WTC11 (cell line): ENCODE measurements at regions not wholly inside any gene's neighbourhood (a gene's known extent, or its start where the extent isn't known, plus 50 kb on each side); places are given as distances from the start of the nearest gene placed in this dataset.

ENCODE experiments used
- ATF1 ChIP-seq: sonication (generic); formaldehyde crosslinking; IDR thresholded peaks from 2 replicates; pipeline ENCODE4 v1.8.1; 2023; ENCODE audit warnings: mild to moderate bottlenecking, moderate library complexity, missing genetic modification reagents
- CREB1 ChIP-seq: sonication (generic); formaldehyde crosslinking; IDR thresholded peaks from 2 replicates; pipeline ENCODE4 v1.8.0; 2023; ENCODE audit warnings: mild to moderate bottlenecking, missing genetic modification reagents
- IRF2 ChIP-seq: sonication (generic); formaldehyde crosslinking; IDR thresholded peaks from 2 replicates; pipeline ENCODE4 v1.8.0; 2022; ENCODE audit warnings: low read depth, missing genetic modification reagents, borderline replicate concordance
- SP1 ChIP-seq: sonication (generic); formaldehyde crosslinking; conservative IDR thresholded peaks from 2 replicates; pipeline ENCODE4 v1.8.1; 2022; ENCODE audit warnings: missing genetic modification reagents
- ZNF121 ChIP-seq: sonication (generic); formaldehyde crosslinking; IDR thresholded peaks from 2 replicates; pipeline ENCODE4 v1.8.0; 2023; ENCODE audit warnings: missing genetic modification reagents
- ZNF416 ChIP-seq: fragments of 250-450 bp; sonication (Bioruptor Pico); IDR thresholded peaks from 2 replicates; pipeline ENCODE4 v1.9.0; 2021; ENCODE audit warnings: mild to moderate bottlenecking, inconsistent platforms
- TF ChIP-seq, protein P1 (sequence below): sonication (generic); formaldehyde crosslinking; IDR thresholded peaks from 2 replicates; pipeline ENCODE4 v1.8.0; 2022; ENCODE audit warnings: mild to moderate bottlenecking, missing genetic modification reagents
- TF ChIP-seq, protein P2 (sequence below): fragments of 200-600 bp; IDR thresholded peaks from 2 replicates; pipeline ENCODE4 v1.8.0; 2022; ENCODE audit warnings: antibody characterized with exemption
- TF ChIP-seq, protein P3 (sequence below): sonication (generic); formaldehyde crosslinking; IDR thresholded peaks from 2 replicates; pipeline ENCODE4 v1.8.0; 2022; ENCODE audit warnings: mild to moderate bottlenecking, missing genetic modification reagents
- TF ChIP-seq, protein P4 (sequence below): sonication (generic); formaldehyde crosslinking; IDR thresholded peaks from 2 replicates; pipeline ENCODE4 v1.8.0; 2022; ENCODE audit warnings: mild to moderate bottlenecking, missing genetic modification reagents
- TF ChIP-seq, protein P5 (sequence below): sonication (generic); formaldehyde crosslinking; IDR thresholded peaks from 2 replicates; pipeline ENCODE4 v1.8.1; 2023; ENCODE audit warnings: mild to moderate bottlenecking, moderate library complexity, missing genetic modification reagents
- TF ChIP-seq, protein P6 (sequence below): sonication (generic); formaldehyde crosslinking; IDR thresholded peaks from 2 replicates; pipeline ENCODE4 v1.8.0; 2023; ENCODE audit warnings: mild to moderate bottlenecking, missing genetic modification reagents
- TF ChIP-seq, protein P7 (sequence below): fragments of 250-450 bp; sonication (Bioruptor Pico); IDR thresholded peaks from 2 replicates; pipeline ENCODE4 v2.1.2; 2022; ENCODE audit warnings: mild to moderate bottlenecking, moderate library complexity

DNA sequence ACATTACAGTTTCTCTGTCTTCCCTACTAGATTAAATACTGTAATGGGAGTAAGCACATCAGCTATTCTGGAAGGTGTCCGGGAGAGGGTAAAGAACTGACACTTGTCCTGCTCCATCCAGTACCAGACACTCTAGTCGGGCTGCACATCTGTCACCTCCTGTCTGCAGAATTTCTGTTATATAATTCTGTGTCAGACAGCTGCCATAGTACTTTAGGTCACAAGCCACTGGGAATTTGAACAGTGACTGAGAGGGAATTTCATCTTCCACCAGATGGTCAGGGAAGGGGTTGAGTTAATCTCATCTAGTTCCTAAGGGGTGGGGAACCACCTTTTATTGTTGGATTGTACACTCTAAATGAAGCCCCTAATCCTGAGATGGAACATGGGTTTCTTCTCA lies 58.6 kb upstream of the NUDT7 start:
- TF ChIP-seq CREB1 (CRISPR knock-in tag) (no peak), ZNF416 (no peak), IRF2 (no peak), SP1 (CRISPR knock-in tag) (no peak), ZNF121 (no peak), ATF1 (no peak)
- TF ChIP-seq, protein P1, sequence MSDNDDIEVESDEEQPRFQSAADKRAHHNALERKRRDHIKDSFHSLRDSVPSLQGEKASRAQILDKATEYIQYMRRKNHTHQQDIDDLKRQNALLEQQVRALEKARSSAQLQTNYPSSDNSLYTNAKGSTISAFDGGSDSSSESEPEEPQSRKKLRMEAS (CRISPR knock-in tag): no peak
- TF ChIP-seq, protein P2, sequence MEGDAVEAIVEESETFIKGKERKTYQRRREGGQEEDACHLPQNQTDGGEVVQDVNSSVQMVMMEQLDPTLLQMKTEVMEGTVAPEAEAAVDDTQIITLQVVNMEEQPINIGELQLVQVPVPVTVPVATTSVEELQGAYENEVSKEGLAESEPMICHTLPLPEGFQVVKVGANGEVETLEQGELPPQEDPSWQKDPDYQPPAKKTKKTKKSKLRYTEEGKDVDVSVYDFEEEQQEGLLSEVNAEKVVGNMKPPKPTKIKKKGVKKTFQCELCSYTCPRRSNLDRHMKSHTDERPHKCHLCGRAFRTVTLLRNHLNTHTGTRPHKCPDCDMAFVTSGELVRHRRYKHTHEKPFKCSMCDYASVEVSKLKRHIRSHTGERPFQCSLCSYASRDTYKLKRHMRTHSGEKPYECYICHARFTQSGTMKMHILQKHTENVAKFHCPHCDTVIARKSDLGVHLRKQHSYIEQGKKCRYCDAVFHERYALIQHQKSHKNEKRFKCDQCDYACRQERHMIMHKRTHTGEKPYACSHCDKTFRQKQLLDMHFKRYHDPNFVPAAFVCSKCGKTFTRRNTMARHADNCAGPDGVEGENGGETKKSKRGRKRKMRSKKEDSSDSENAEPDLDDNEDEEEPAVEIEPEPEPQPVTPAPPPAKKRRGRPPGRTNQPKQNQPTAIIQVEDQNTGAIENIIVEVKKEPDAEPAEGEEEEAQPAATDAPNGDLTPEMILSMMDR: no peak
- TF ChIP-seq, protein P3, sequence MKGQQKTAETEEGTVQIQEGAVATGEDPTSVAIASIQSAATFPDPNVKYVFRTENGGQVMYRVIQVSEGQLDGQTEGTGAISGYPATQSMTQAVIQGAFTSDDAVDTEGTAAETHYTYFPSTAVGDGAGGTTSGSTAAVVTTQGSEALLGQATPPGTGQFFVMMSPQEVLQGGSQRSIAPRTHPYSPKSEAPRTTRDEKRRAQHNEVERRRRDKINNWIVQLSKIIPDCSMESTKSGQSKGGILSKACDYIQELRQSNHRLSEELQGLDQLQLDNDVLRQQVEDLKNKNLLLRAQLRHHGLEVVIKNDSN (CRISPR knock-in tag): no peak
- TF ChIP-seq, protein P4, sequence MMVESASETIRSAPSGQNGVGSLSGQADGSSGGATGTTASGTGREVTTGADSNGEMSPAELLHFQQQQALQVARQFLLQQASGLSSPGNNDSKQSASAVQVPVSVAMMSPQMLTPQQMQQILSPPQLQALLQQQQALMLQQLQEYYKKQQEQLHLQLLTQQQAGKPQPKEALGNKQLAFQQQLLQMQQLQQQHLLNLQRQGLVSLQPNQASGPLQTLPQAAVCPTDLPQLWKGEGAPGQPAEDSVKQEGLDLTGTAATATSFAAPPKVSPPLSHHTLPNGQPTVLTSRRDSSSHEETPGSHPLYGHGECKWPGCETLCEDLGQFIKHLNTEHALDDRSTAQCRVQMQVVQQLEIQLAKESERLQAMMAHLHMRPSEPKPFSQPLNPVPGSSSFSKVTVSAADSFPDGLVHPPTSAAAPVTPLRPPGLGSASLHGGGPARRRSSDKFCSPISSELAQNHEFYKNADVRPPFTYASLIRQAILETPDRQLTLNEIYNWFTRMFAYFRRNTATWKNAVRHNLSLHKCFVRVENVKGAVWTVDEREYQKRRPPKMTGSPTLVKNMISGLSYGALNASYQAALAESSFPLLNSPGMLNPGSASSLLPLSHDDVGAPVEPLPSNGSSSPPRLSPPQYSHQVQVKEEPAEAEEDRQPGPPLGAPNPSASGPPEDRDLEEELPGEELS (CRISPR knock-in tag): no peak
- TF ChIP-seq, protein P5, sequence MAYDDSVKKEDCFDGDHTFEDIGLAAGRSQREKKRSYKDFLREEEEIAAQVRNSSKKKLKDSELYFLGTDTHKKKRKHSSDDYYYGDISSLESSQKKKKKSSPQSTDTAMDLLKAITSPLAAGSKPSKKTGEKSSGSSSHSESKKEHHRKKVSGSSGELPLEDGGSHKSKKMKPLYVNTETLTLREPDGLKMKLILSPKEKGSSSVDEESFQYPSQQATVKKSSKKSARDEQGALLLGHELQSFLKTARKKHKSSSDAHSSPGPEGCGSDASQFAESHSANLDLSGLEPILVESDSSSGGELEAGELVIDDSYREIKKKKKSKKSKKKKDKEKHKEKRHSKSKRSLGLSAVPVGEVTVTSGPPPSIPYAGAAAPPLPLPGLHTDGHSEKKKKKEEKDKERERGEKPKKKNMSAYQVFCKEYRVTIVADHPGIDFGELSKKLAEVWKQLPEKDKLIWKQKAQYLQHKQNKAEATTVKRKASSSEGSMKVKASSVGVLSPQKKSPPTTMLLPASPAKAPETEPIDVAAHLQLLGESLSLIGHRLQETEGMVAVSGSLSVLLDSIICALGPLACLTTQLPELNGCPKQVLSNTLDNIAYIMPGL (CRISPR knock-in tag): no peak
- TF ChIP-seq, protein P6, sequence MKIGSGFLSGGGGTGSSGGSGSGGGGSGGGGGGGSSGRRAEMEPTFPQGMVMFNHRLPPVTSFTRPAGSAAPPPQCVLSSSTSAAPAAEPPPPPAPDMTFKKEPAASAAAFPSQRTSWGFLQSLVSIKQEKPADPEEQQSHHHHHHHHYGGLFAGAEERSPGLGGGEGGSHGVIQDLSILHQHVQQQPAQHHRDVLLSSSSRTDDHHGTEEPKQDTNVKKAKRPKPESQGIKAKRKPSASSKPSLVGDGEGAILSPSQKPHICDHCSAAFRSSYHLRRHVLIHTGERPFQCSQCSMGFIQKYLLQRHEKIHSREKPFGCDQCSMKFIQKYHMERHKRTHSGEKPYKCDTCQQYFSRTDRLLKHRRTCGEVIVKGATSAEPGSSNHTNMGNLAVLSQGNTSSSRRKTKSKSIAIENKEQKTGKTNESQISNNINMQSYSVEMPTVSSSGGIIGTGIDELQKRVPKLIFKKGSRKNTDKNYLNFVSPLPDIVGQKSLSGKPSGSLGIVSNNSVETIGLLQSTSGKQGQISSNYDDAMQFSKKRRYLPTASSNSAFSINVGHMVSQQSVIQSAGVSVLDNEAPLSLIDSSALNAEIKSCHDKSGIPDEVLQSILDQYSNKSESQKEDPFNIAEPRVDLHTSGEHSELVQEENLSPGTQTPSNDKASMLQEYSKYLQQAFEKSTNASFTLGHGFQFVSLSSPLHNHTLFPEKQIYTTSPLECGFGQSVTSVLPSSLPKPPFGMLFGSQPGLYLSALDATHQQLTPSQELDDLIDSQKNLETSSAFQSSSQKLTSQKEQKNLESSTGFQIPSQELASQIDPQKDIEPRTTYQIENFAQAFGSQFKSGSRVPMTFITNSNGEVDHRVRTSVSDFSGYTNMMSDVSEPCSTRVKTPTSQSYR (CRISPR knock-in tag): no peak
- TF ChIP-seq, protein P7, sequence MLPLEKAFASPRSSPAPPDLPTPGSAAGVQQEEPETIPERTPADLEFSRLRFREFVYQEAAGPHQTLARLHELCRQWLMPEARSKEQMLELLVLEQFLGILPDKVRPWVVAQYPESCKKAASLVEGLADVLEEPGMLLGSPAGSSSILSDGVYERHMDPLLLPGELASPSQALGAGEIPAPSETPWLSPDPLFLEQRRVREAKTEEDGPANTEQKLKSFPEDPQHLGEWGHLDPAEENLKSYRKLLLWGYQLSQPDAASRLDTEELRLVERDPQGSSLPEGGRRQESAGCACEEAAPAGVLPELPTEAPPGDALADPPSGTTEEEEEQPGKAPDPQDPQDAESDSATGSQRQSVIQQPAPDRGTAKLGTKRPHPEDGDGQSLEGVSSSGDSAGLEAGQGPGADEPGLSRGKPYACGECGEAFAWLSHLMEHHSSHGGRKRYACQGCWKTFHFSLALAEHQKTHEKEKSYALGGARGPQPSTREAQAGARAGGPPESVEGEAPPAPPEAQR (CRISPR knock-in tag): no peak
